ENCODE measurements at regions not wholly inside any gene's neighbourhood (a gene's known extent, or its start where the extent isn't known, plus 50 kb on each side); places are given as distances from the start of the nearest gene placed in this dataset.

GRCh38 chr13:87498681-87499080, 172.5 kb upstream of the SLITRK5 start:
- Histone ChIP-seq H3K27ac (ENCODE audit: insufficient read depth, low read depth, low read length) (no peak overlapping the region), H3K27me3 (ENCODE audit: control insufficient read depth in 2 of 2, insufficient read depth in 2 of 2, low read length in 2 of 2) (no peaks in the 10 kb centered on the region), H3K4me2 (ENCODE audit: insufficient read depth, low read length) (no peak overlapping the region), H4K20me1 (replicated peaks; ENCODE audit: control insufficient read depth, extremely low read depth, insufficient read depth, low read length) (no peaks in the 10 kb centered on the region), H3K9me3 (replicated peaks; ENCODE audit: control insufficient read depth, insufficient read depth, low read length) (no peaks in the 10 kb centered on the region), H3K4me1 (ENCODE audit: control insufficient read depth, extremely low read depth, insufficient read depth, low read length) (no peaks in the 10 kb centered on the region), H3K4me3 (replicated peaks in 1 of 3; ENCODE audit: insufficient read depth in 1 of 3, low read depth in 1 of 3, low read length in 3 of 3) (no peak overlapping the region), H2AFZ (ENCODE audit: low read depth, low read length) (no peak overlapping the region), H3K9me1 (replicated peaks; ENCODE audit: control insufficient read depth, extremely low read depth, insufficient read depth, low read length) (no peaks in the 10 kb centered on the region), H3K79me2 (ENCODE audit: control insufficient read depth, insufficient read depth, low read length) (no peaks in the 10 kb centered on the region), H3K9ac (replicated peaks; ENCODE audit: extremely low read depth, insufficient read depth, low read length) (no peak overlapping the region), H3K36me3 (ENCODE audit: control insufficient read depth in 2 of 2, extremely low read depth in 1 of 2, insufficient read depth in 2 of 2, low read length in 2 of 2) (no peaks in the 10 kb centered on the region)
- CTCF ChIA-PET = no interaction called here
- dilution Hi-C loops (cut with MboI; ENCODE audit: extremely low pct_ligation_motif_present, low sequenced_read_pairs) = no loop called here
- POLR2A ChIA-PET = no interaction called here
- DNase-seq (ENCODE audit: low read depth, low spot score) = no peak
- FAIRE-seq = peak; percentile 35
- no peak for TF ChIP-seq FOS (IDR thresholded peaks at IDR 0.05; ENCODE audit: borderline replicate concordance, insufficient read depth, low read length)
- no peak for TF ChIP-seq JUN (IDR thresholded peaks at IDR 0.05; ENCODE audit: borderline replicate concordance, insufficient read depth, insufficient read length, low read depth)
- TF ChIP-seq POLR2AphosphoS5 (IDR thresholded peaks at IDR 0.05; ENCODE audit: insufficient read depth, low read depth, low read length) = no peak
- no peak for TF ChIP-seq GATA2 (IDR thresholded peaks at IDR 0.05; ENCODE audit: insufficient read depth, insufficient read length, low read depth, low read length)
- TF ChIP-seq POLR2A (IDR thresholded peaks at IDR 0.05; ENCODE audit: low read depth, low read length) = no peak
- no peak for TF ChIP-seq CTCF (IDR thresholded peaks at IDR 0.05; ENCODE audit: extremely low read depth in 1 of 2, insufficient read depth in 1 of 2, low read depth in 1 of 2, low read length in 2 of 2)
- no peak for TF ChIP-seq EZH2 (IDR thresholded peaks at IDR 0.05; ENCODE audit: borderline replicate concordance, low read depth, low read length, severe bottlenecking)
- intact Hi-C loops (cut with micrococcal nuclease) = no loop called here
- no TSS peak for BruUV-seq (replicated peaks)

- Histone ChIP-seq H3K9me3 (replicated peaks; ENCODE audit: control insufficient read depth, insufficient read depth, low read length) (no peaks in the 10 kb centered on the region), H3K4me3 (replicated peaks in 1 of 3; ENCODE audit: insufficient read depth in 1 of 3, low read depth in 1 of 3, low read length in 3 of 3) (no peak overlapping the region), H3K4me1 (ENCODE audit: control insufficient read depth, extremely low read depth, insufficient read depth, low read length) (no peaks in the 10 kb centered on the region), H3K36me3 (ENCODE audit: control insufficient read depth in 2 of 2, extremely low read depth in 1 of 2, insufficient read depth in 2 of 2, low read length in 2 of 2) (no peaks in the 10 kb centered on the region), H3K9me1 (replicated peaks; ENCODE audit: control insufficient read depth, extremely low read depth, insufficient read depth, low read length) (no peaks in the 10 kb centered on the region), H3K9ac (replicated peaks; ENCODE audit: extremely low read depth, insufficient read depth, low read length) (no peak overlapping the region), H4K20me1 (replicated peaks; ENCODE audit: control insufficient read depth, extremely low read depth, insufficient read depth, low read length) (no peaks in the 10 kb centered on the region), H2AFZ (ENCODE audit: low read depth, low read length) (no peak overlapping the region), H3K27ac (ENCODE audit: insufficient read depth, low read depth, low read length) (no peak overlapping the region), H3K27me3 (ENCODE audit: control insufficient read depth in 2 of 2, insufficient read depth in 2 of 2, low read length in 2 of 2) (no peaks in the 10 kb centered on the region), H3K79me2 (ENCODE audit: control insufficient read depth, insufficient read depth, low read length) (no peaks in the 10 kb centered on the region), H3K4me2 (ENCODE audit: insufficient read depth, low read length) (no peak overlapping the region)
- intact Hi-C loops (cut with micrococcal nuclease) (no loop called here), dilution Hi-C loops (cut with MboI; ENCODE audit: extremely low pct_ligation_motif_present, low sequenced_read_pairs) (no loop called here)
- BruUV-seq (replicated peaks) = no TSS peak
- FAIRE-seq (no peak), DNase-seq (ENCODE audit: low read depth, low spot score) (no peak)
- TF ChIP-seq JUN (IDR thresholded peaks at IDR 0.05; ENCODE audit: borderline replicate concordance, insufficient read depth, insufficient read length, low read depth) (no peak), GATA2 (IDR thresholded peaks at IDR 0.05; ENCODE audit: insufficient read depth, insufficient read length, low read depth, low read length) (no peak)
- ChIA-PET POLR2A (no interaction called here), CTCF (no interaction called here)
These were observed 146.4 kb upstream of the SLITRK5 start for GRCh38 chr13:87524775-87525174.
